ENCODE measurements at regions not wholly inside any gene's neighbourhood (a gene's known extent, or its start where the extent isn't known, plus 50 kb on each side); places are given as distances from the start of the nearest gene placed in this dataset.

DNA sequence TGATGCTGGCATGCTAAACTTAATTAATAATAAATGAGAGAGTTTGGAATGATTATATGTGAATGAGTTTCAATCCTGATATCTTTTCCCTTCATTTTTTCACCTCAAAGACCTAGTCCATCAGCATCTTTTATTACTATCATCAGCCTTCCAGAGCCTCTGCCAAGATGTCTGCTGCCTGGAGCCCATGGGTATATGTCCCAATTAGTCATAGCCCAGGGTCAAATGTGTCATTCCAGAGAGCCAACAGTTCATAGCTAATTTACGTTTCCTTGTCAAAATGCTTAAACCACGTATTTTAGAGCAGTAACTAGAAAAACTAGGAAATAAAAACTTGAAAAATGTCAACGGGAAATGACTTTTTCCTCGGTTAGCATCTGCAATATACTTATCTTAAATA is 457.9 kb downstream of the SI start:
- H3K9me3 ChIP-seq (replicated peaks in 1 of 2; ENCODE audit: control insufficient read depth in 1 of 2, insufficient read depth in 1 of 2, low read length in 2 of 2), result peaks cover 0 to 4% of the 10 kb centered on the region in 2 donors
- no peaks in the 10 kb centered on the region for H3K4me1 Mint-ChIP-seq

DNA sequence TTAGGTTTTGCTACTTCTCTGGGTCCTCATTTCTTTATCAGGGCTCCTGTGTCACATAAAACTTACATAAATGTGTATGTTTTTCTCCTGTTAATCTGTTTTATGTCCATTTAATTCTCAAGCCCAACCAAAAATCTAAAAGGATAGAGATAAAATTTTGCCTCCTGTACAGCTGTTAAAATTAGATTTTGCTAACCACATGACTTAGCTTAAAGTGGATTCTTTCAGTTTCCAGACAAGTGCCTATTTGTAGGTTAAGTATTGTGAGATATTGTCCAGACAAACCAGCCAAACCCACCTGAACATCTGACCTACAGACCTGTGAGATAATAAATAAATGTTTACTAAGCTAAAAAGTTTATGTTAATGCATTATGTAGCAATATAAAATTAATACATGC is 465.5 kb downstream of the SI start:
- H3K27me3 Mint-ChIP-seq (ENCODE audit: low read depth in 3 of 3), result no peaks in the 10 kb centered on the region
- Histone ChIP-seq H3K9me3 (replicated peaks in 1 of 2; ENCODE audit: control insufficient read depth in 1 of 2, insufficient read depth in 1 of 2, low read length in 2 of 2) (peaks cover 0 to under 1% of the 10 kb centered on the region in 2 donors), H3K36me3 (replicated peaks in 1 of 2; ENCODE audit: control insufficient read depth in 1 of 2, insufficient read depth in 2 of 2, low read length in 2 of 2) (no peaks in the 10 kb centered on the region), H3K79me2 (ENCODE audit: insufficient read depth, low read length) (no peaks in the 10 kb centered on the region), H4K20me1 (ENCODE audit: insufficient read depth, low read length) (no peaks in the 10 kb centered on the region), H3K27ac (ENCODE audit: low read depth in 1 of 2, low read length in 2 of 2) (no peak overlapping the region), H3K4me1 (ENCODE audit: control insufficient read depth in 1 of 2, insufficient read depth in 2 of 2, low read length in 2 of 2) (no peaks in the 10 kb centered on the region), H3K4me2 (replicated peaks; ENCODE audit: extremely low read depth, low read length, poor library complexity, severe bottlenecking) (no peak overlapping the region), H3K9ac (ENCODE audit: insufficient read depth, low read length, poor library complexity, severe bottlenecking) (no peak overlapping the region), H3K4me3 (replicated peaks in 1 of 3; ENCODE audit: low read depth in 2 of 3, low read length in 3 of 3) (no peak overlapping the region), H3K27me3 (ENCODE audit: control insufficient read depth in 2 of 2, insufficient read depth in 2 of 2, low read length in 2 of 2) (no peaks in the 10 kb centered on the region), H2AFZ (ENCODE audit: insufficient read depth, low read depth, low read length, poor library complexity, severe bottlenecking) (no peak overlapping the region)
- TF ChIP-seq, protein P1, sequence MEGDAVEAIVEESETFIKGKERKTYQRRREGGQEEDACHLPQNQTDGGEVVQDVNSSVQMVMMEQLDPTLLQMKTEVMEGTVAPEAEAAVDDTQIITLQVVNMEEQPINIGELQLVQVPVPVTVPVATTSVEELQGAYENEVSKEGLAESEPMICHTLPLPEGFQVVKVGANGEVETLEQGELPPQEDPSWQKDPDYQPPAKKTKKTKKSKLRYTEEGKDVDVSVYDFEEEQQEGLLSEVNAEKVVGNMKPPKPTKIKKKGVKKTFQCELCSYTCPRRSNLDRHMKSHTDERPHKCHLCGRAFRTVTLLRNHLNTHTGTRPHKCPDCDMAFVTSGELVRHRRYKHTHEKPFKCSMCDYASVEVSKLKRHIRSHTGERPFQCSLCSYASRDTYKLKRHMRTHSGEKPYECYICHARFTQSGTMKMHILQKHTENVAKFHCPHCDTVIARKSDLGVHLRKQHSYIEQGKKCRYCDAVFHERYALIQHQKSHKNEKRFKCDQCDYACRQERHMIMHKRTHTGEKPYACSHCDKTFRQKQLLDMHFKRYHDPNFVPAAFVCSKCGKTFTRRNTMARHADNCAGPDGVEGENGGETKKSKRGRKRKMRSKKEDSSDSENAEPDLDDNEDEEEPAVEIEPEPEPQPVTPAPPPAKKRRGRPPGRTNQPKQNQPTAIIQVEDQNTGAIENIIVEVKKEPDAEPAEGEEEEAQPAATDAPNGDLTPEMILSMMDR (IDR thresholded peaks at IDR 0.05), result no peak
- no peaks in the 10 kb centered on the region for H3K36me3 Mint-ChIP-seq
- peaks cover 0 to 1% (median 0%) of the 10 kb centered on the region in 7 donors for H3K9me3 Mint-ChIP-seq
- intact Hi-C loops (cut with micrococcal nuclease), result no loop called here
- no peak for DNase-seq
- H3K4me1 Mint-ChIP-seq, result no peaks in the 10 kb centered on the region
- no peak overlapping the region for H3K27ac Mint-ChIP-seq
- H3K4me3 Mint-ChIP-seq, result no peak overlapping the region

More for the DNA sequence above, 457.9 kb downstream of the SI start:
- Histone ChIP-seq H4K20me1 (ENCODE audit: insufficient read depth, low read length) (no peaks in the 10 kb centered on the region), H3K79me2 (ENCODE audit: insufficient read depth, low read length) (no peaks in the 10 kb centered on the region), H3K27ac (ENCODE audit: low read depth in 1 of 2, low read length in 2 of 2) (no peak overlapping the region), H3K4me1 (ENCODE audit: control insufficient read depth in 1 of 2, insufficient read depth in 2 of 2, low read length in 2 of 2) (no peaks in the 10 kb centered on the region), H3K9ac (ENCODE audit: insufficient read depth, low read length, poor library complexity, severe bottlenecking) (no peak overlapping the region), H3K27me3 (ENCODE audit: control insufficient read depth in 2 of 2, insufficient read depth in 2 of 2, low read length in 2 of 2) (no peaks in the 10 kb centered on the region), H3K36me3 (replicated peaks in 1 of 2; ENCODE audit: control insufficient read depth in 1 of 2, insufficient read depth in 2 of 2, low read length in 2 of 2) (no peaks in the 10 kb centered on the region), H3K4me2 (replicated peaks; ENCODE audit: extremely low read depth, low read length, poor library complexity, severe bottlenecking) (no peak overlapping the region), H2AFZ (ENCODE audit: insufficient read depth, low read depth, low read length, poor library complexity, severe bottlenecking) (no peak overlapping the region), H3K4me3 (replicated peaks in 1 of 3; ENCODE audit: low read depth in 2 of 3, low read length in 3 of 3) (no peak overlapping the region)
- Mint-ChIP-seq H3K9me3 (peaks cover 0 to 3% (median 0%) of the 10 kb centered on the region in 7 donors), H3K36me3 (no peaks in the 10 kb centered on the region), H3K4me3 (no peak overlapping the region), H3K27me3 (ENCODE audit: low read depth in 3 of 3) (no peaks in the 10 kb centered on the region), H3K27ac (no peak overlapping the region)
- no peak for DNase-seq
- TF ChIP-seq, protein P1 (IDR thresholded peaks at IDR 0.05), result no peak
- intact Hi-C loops (cut with micrococcal nuclease), result no loop called here
- WGBS (ENCODE audit: insufficient coverage), result 80% methylated on average over 1 of the region's 4 CpGs

Measured in CD14-positive monocyte (primary cell).